ENCODE measurements at regions not wholly inside any gene's neighbourhood (a gene's known extent, or its start where the extent isn't known, plus 50 kb on each side); places are given as distances from the start of the nearest gene placed in this dataset.
A peak's percentile ranks its signal among the peaks of the same experiment; 100 is the strongest.

- Histone ChIP-seq H3K4me1 (peaks cover 0 to 5% (median 0%) of the 10 kb centered on the region in 4 donors), H3K36me3 (no peaks in the 10 kb centered on the region), H3K27me3 (no peaks in the 10 kb centered on the region), H3K9me3 (peaks cover 0 to 11% (median 3%) of the 10 kb centered on the region in 4 donors), H3K27ac (no peak overlapping the region), H3K4me3 (no peak overlapping the region)
- 73 to 74% methylated on average over 5 to 8 of the region's 8 CpGs for WGBS, 2 donors
- no peak for DNase-seq (ENCODE audit: low spot score in 2 of 2)
- TF ChIP-seq CTCF (IDR thresholded peaks at IDR 0.05) = no peak
Measured at GRCh38 chrX:39507034-39507433, 590.7 kb downstream of the BCOR start.

DNA sequence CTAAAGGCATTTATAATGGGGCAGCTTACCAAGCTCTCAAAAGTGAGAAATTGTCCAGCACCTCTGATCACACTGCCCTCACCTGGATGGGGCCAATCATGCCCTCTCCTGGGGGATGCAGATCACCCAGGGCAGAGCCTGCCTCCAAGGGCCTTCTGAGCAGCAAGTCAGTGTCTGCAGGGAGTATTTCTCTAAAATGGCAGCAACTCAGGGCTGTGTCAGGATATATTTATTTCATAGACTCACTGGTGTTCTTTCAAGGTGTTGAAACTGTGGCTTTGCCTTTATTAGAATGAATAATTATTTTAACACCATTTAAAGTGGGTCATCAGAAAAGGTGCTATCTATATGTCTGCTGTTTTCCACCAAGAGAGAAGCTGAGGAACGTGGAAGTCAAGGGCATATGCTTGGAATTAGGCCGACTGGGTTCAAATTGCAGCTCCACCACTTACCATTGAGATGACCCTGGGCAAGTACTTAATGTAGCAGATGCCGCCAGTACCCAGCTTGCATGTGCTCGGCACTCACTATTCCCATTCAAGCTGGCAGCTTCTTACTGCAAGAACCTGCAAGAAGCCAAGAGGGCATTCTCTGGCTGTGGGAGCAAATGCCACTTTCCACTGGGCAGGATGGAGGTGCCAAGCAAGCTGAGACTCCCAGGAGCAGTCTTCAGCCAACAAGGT, 590.0 kb downstream of the BCOR start:
- no peak for DNase-seq (ENCODE audit: low spot score in 2 of 2)
- H3K27me3 ChIP-seq = no peaks in the 10 kb centered on the region
- peaks cover 0 to 11% (median 3%) of the 10 kb centered on the region in 4 donors for H3K9me3 ChIP-seq
- WGBS, 2 donors = 82 to 100% methylated on average over 4 of the region's 4 CpGs
- no peak for TF ChIP-seq POLR2A (IDR thresholded peaks at IDR 0.05)
- no peak for TF ChIP-seq CTCF (IDR thresholded peaks at IDR 0.05)
- no peak for TF ChIP-seq EP300 (IDR thresholded peaks at IDR 0.05)
- no peaks in the 10 kb centered on the region for H3K36me3 ChIP-seq
- H3K4me1 ChIP-seq = peaks cover 0 to 5% (median 0%) of the 10 kb centered on the region in 4 donors
- no peak overlapping the region for H3K4me3 ChIP-seq
- H3K27ac ChIP-seq = no peak overlapping the region

GRCh38 chrX:39508300-39508692, 589.5 kb downstream of the BCOR start:
- H3K27ac ChIP-seq = no peak overlapping the region
- no peak overlapping the region for H3K4me3 ChIP-seq
- DNase-seq (ENCODE audit: low spot score in 2 of 2) = no peak
- H3K27me3 ChIP-seq = no peaks in the 10 kb centered on the region
- 88 to 95% methylated on average over 3 to 4 of the region's 4 CpGs for WGBS, 2 donors
- H3K4me1 ChIP-seq = peaks cover 0 to 5% (median 0%) of the 10 kb centered on the region in 4 donors
- no peaks in the 10 kb centered on the region for H3K36me3 ChIP-seq
- peaks cover 0 to 11% (median 3%) of the 10 kb centered on the region in 4 donors for H3K9me3 ChIP-seq
- TF ChIP-seq EP300 (IDR thresholded peaks at IDR 0.05) (no peak), CTCF (IDR thresholded peaks at IDR 0.05) (no peak)

- WGBS, 2 donors = 33 to 76% methylated on average over 1 of the region's 1 CpG
- H3K36me3 ChIP-seq = no peaks in the 10 kb centered on the region
- no peak overlapping the region for H3K27ac ChIP-seq
- H3K9me3 ChIP-seq = peaks cover 0 to 11% (median 3%) of the 10 kb centered on the region in 4 donors
- no peak for TF ChIP-seq CTCF (IDR thresholded peaks at IDR 0.05)
- TF ChIP-seq POLR2A (IDR thresholded peaks at IDR 0.05) = no peak
- TF ChIP-seq EP300 (IDR thresholded peaks at IDR 0.05) = no peak
- peaks cover 0 to 5% (median 0%) of the 10 kb centered on the region in 4 donors for H3K4me1 ChIP-seq
- H3K27me3 ChIP-seq = no peaks in the 10 kb centered on the region
- no peak for DNase-seq (ENCODE audit: low spot score in 2 of 2)
- H3K4me3 ChIP-seq = no peak overlapping the region
Measured at GRCh38 chrX:39509157-39509556, 588.6 kb downstream of the BCOR start.

DNA sequence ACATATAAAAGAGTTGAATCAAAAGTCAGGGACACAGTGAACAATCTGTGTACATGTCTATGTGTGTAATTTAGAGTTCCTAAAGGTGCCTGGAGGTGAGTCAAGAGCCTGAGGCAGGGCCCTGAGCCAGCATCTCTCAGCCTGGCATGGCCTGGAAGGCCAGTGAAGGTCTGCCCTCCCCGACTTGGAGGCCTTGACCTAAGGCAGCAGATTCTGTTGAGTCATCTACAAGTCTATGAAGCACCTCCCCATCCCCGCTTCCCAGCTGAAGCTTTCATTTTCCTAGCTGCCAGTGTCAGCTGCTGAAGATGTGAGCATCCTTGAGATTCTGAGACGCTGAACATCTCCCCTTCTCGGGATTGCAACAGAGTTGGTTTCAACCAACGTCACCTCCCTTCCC, 583.9 kb downstream of the BCOR start:
- H3K9me3 ChIP-seq = peaks cover 0 to 11% (median 3%) of the 10 kb centered on the region in 4 donors
- DNase-seq (ENCODE audit: low spot score in 2 of 2) = no peak
- H3K4me1 ChIP-seq = peaks cover 0 to 18% (median 0%) of the 10 kb centered on the region in 4 donors
- peak overlapping the region in 1 of 4 donors; percentile 3 for H3K27ac ChIP-seq
- H3K36me3 ChIP-seq = no peaks in the 10 kb centered on the region
- no peak overlapping the region for H3K4me3 ChIP-seq
- 61 to 72% methylated on average over 4 to 5 of the region's 5 CpGs for WGBS, 2 donors
- H3K27me3 ChIP-seq = no peaks in the 10 kb centered on the region
- TF ChIP-seq CTCF (IDR thresholded peaks at IDR 0.05) (no peak), POLR2A (IDR thresholded peaks at IDR 0.05) (no peak), EP300 (IDR thresholded peaks at IDR 0.05) (no peak)
